ENCODE measurements at regions not wholly inside any gene's neighbourhood (a gene's known extent, or its start where the extent isn't known, plus 50 kb on each side); places are given as distances from the start of the nearest gene placed in this dataset.
"Not testable (repeated sequence)": the region's sequence is repeated elsewhere in the genome, so short reads cannot be mapped to it uniquely, and the experiment has no call there.

GRCh38 chr5:108444130-108444529, 62.2 kb upstream of the FBXL17 start:
- DNase-seq (ENCODE audit: low read depth in 2 of 2): not testable (repeated sequence)

GRCh38 chr5:108442063-108442651, 60.3 kb upstream of the FBXL17 start:
- not testable (repeated sequence) for DNase-seq (ENCODE audit: low read depth in 2 of 2)

- no peak for DNase-seq (ENCODE audit: low read depth in 2 of 2)
These were observed 55.5 kb upstream of the FBXL17 start for GRCh38 chr5:108437425-108437824.

- no peak for DNase-seq (ENCODE audit: low read depth in 2 of 2)
These were observed 54.8 kb upstream of the FBXL17 start for GRCh38 chr5:108436696-108437095.

- DNase-seq (ENCODE audit: low read depth in 2 of 2): no peak
These were observed 51.7 kb upstream of the FBXL17 start for GRCh38 chr5:108433600-108433999.

GRCh38 chr5:108432024-108432423, 50.1 kb upstream of the FBXL17 start:
- no peak for DNase-seq (ENCODE audit: low read depth in 2 of 2)
